ENCODE measurements at regions not wholly inside any gene's neighbourhood (a gene's known extent, or its start where the extent isn't known, plus 50 kb on each side); places are given as distances from the start of the nearest gene placed in this dataset.

GRCh38 chr7:35334506-35334905 is 80.6 kb upstream of the TBX20 start:
- TF ChIP-seq EP300 (IDR thresholded peaks at IDR 0.05; ENCODE audit: low read depth) (no peak), POLR2A (IDR thresholded peaks at IDR 0.05) (no peak), POLR2AphosphoS5 (IDR thresholded peaks at IDR 0.05) (no peak)

Data from transverse colon (tissue), 3 donors.